Lower leg skin (tissue), 4 donors: ENCODE measurements at regions not wholly inside any gene's neighbourhood (a gene's known extent, or its start where the extent isn't known, plus 50 kb on each side); places are given as distances from the start of the nearest gene placed in this dataset.

Experiments
- DNase-seq, 2 donors: peaks; one replicate each; pipeline ENCODE4 v3.0.0-alpha.2; 2019; ENCODE audit warnings: low spot score in 2 of 2
- H3K4me3 ChIP-seq: fragments of 200-600 bp; sonication (generic); 2 replicates; pipeline ENCODE4 v1.5.1; 2017; ENCODE audit warnings: mild to moderate bottlenecking, low read depth; ENCODE audit not compliant: poor library complexity, severe bottlenecking
- CTCF ChIP-seq, 3 donors: fragments of 450-650 bp; IDR thresholded peaks; one replicate each; pipeline ENCODE4 v1.5.1; 2016; ENCODE audit warnings: antibody characterized with exemption in 3 of 3, mild to moderate bottlenecking in 3 of 3, moderate library complexity in 2 of 3
- POLR2A ChIP-seq, 2 donors: fragments of 450-650 bp; IDR thresholded peaks; one replicate each; pipeline ENCODE4 v1.6.1; 2016 to 2017; ENCODE audit warnings: antibody characterized with exemption in 2 of 2, mild to moderate bottlenecking in 1 of 2, moderate library complexity in 1 of 2
- WGBS, 2 donors: methylation state at CpG; one replicate each; pipeline ENCODE4 v1.1.5; 2018; 5-methylcytosine and 5-hydroxymethylcytosine counted together
- intact Hi-C: fragments of 100-400 bp; cut with DNase I; formaldehyde crosslinking; loops from one replicate; pipeline ENCODE4 v1.15.0; 2023; ENCODE audit warnings: low total_unique reads

- intact Hi-C loops, result no loop called here
- no peak for DNase-seq
- WGBS, 2 donors, result 74 to 88% methylated on average over 4 of the region's 4 CpGs
- TF ChIP-seq POLR2A (IDR thresholded peaks at IDR 0.05) (no peak), CTCF (IDR thresholded peaks at IDR 0.05) (no peak)
- H3K4me3 ChIP-seq, result no peak overlapping the region
Observed at GRCh38 chrX:39625810-39626209, 471.9 kb downstream of the BCOR start.

- TF ChIP-seq POLR2A (IDR thresholded peaks at IDR 0.05), result no peak
- no peak for TF ChIP-seq CTCF (IDR thresholded peaks at IDR 0.05)
- no peak overlapping the region for H3K4me3 ChIP-seq
- intact Hi-C loops, result no loop called here
- WGBS, 2 donors, result 76 to 84% methylated on average over 7 of the region's 7 CpGs
- DNase-seq, result no peak
Observed at GRCh38 chrX:39626749-39627148, 471.0 kb downstream of the BCOR start.

- TF ChIP-seq POLR2A (IDR thresholded peaks at IDR 0.05) (no peak), CTCF (IDR thresholded peaks at IDR 0.05) (no peak)
- H3K4me3 ChIP-seq, result no peak overlapping the region
- WGBS, 2 donors, result 34 to 53% methylated on average over 5 of the region's 5 CpGs
- DNase-seq, result no peak
- intact Hi-C loops, result no loop called here
Observed at GRCh38 chrX:39627257-39627656, 470.5 kb downstream of the BCOR start.

GRCh38 chrX:39629001-39629400, 468.8 kb downstream of the BCOR start:
- no peak overlapping the region for H3K4me3 ChIP-seq
- DNase-seq, result no peak
- TF ChIP-seq CTCF (IDR thresholded peaks at IDR 0.05), result no peak
- TF ChIP-seq POLR2A (IDR thresholded peaks at IDR 0.05), result no peak
- WGBS, 2 donors, result 100% methylated on average over 1 of the region's 1 CpG
- intact Hi-C loops, result no loop called here

GRCh38 chrX:39630344-39630743, 467.4 kb downstream of the BCOR start:
- WGBS, 2 donors, result 80 to 83% methylated on average over 2 of the region's 2 CpGs
- DNase-seq, result no peak
- no peak overlapping the region for H3K4me3 ChIP-seq
- TF ChIP-seq POLR2A (IDR thresholded peaks at IDR 0.05) (no peak), CTCF (IDR thresholded peaks at IDR 0.05) (no peak)
- intact Hi-C loops, result no loop called here
